Stimulated activated CD8-positive, alpha-beta memory T cell treated with anti-CD3 and anti-CD28 coated beads, Interleukin-12 subunit alpha, Interleukin-12 subunit beta, amount 100 ng/mL, for 4 hours (primary cell): ENCODE measurements at regions not wholly inside any gene's neighbourhood (a gene's known extent, or its start where the extent isn't known, plus 50 kb on each side); places are given as distances from the start of the nearest gene placed in this dataset.

Source experiments
- DNase-seq: peaks from one replicate; pipeline ENCODE4 v3.0.0-alpha.2; 2020; ENCODE audit warnings: low read depth

- no peak for DNase-seq
Measured at GRCh38 chr2:57843158-57843557, 203.4 kb upstream of the VRK2 start.

GRCh38 chr2:57848723-57849122, 197.9 kb upstream of the VRK2 start:
- no peak for DNase-seq

GRCh38 chr2:57849843-57850242, 196.8 kb upstream of the VRK2 start:
- no peak for DNase-seq

- no peak for DNase-seq
Measured at GRCh38 chr2:57850415-57851130, 196.0 kb upstream of the VRK2 start.

- DNase-seq, result no peak
Measured at GRCh38 chr2:57855212-57855611, 191.4 kb upstream of the VRK2 start.

- no peak for DNase-seq
Measured at GRCh38 chr2:57859755-57860154, 186.9 kb upstream of the VRK2 start.

GRCh38 chr2:57862153-57862552, 184.5 kb upstream of the VRK2 start:
- DNase-seq, result no peak

- no peak for DNase-seq
Measured at GRCh38 chr2:57862727-57863126, 183.9 kb upstream of the VRK2 start.

GRCh38 chr2:57864926-57865325, 181.7 kb upstream of the VRK2 start:
- DNase-seq, result no peak

- no peak for DNase-seq
Measured at GRCh38 chr2:57867730-57868129, 178.9 kb upstream of the VRK2 start.

- no peak for DNase-seq
Measured at GRCh38 chr2:57868619-57869139, 177.9 kb upstream of the VRK2 start.

GRCh38 chr2:57869758-57870344, 176.8 kb upstream of the VRK2 start:
- no peak for DNase-seq

- DNase-seq, result no peak
Measured at GRCh38 chr2:57876313-57876712, 170.3 kb upstream of the VRK2 start.

- DNase-seq, result no peak
Measured at GRCh38 chr2:57877811-57878170, 168.8 kb upstream of the VRK2 start.

GRCh38 chr2:57878171-57878865, 168.3 kb upstream of the VRK2 start:
- no peak for DNase-seq

- DNase-seq, result no peak
Measured at GRCh38 chr2:57878866-57879210, 167.8 kb upstream of the VRK2 start.

- DNase-seq, result no peak
Measured at GRCh38 chr2:57880446-57880845, 166.2 kb upstream of the VRK2 start.

GRCh38 chr2:57880967-57881366, 165.6 kb upstream of the VRK2 start:
- no peak for DNase-seq

- DNase-seq, result no peak
Measured at GRCh38 chr2:57881998-57882888, 164.4 kb upstream of the VRK2 start.

- no peak for DNase-seq
Measured at GRCh38 chr2:57882895-57883515, 163.6 kb upstream of the VRK2 start.

- DNase-seq, result no peak
Measured at GRCh38 chr2:57884281-57884680, 162.3 kb upstream of the VRK2 start.

- no peak for DNase-seq
Measured at GRCh38 chr2:57885742-57886141, 160.9 kb upstream of the VRK2 start.
